ENCODE measurements at regions not wholly inside any gene's neighbourhood (a gene's known extent, or its start where the extent isn't known, plus 50 kb on each side); places are given as distances from the start of the nearest gene placed in this dataset.

- Histone ChIP-seq H3K9me3 (ENCODE audit: low read length) (no peaks in the 10 kb centered on the region), H3K36me3 (ENCODE audit: insufficient read depth, low read length) (no peaks in the 10 kb centered on the region), H3K27me3 (ENCODE audit: insufficient read depth, low read length) (no peaks in the 10 kb centered on the region), H2AFZ (ENCODE audit: low read depth, low read length) (no peak overlapping the region), H3K4me3 (ENCODE audit: low read length) (no peak overlapping the region), H3K4me1 (ENCODE audit: insufficient read depth, low read length) (peaks cover 7% of the 10 kb centered on the region)
Observed at GRCh38 chr17:70875729-70876310, 706.5 kb downstream of the KCNJ2 start.

GRCh38 chr17:70878879-70879278 lies 709.5 kb downstream of the KCNJ2 start:
- Histone ChIP-seq H3K4me1 (ENCODE audit: insufficient read depth, low read length) (no peaks in the 10 kb centered on the region), H3K27me3 (ENCODE audit: insufficient read depth, low read length) (no peaks in the 10 kb centered on the region), H3K36me3 (ENCODE audit: insufficient read depth, low read length) (no peaks in the 10 kb centered on the region), H3K9me3 (ENCODE audit: low read length) (no peaks in the 10 kb centered on the region), H3K4me3 (ENCODE audit: low read length) (no peak overlapping the region), H2AFZ (ENCODE audit: low read depth, low read length) (no peak overlapping the region)

- Histone ChIP-seq H3K36me3 (ENCODE audit: insufficient read depth, low read length) (no peaks in the 10 kb centered on the region), H3K27me3 (ENCODE audit: insufficient read depth, low read length) (no peaks in the 10 kb centered on the region), H3K9me3 (ENCODE audit: low read length) (no peaks in the 10 kb centered on the region), H3K4me1 (ENCODE audit: insufficient read depth, low read length) (no peaks in the 10 kb centered on the region), H2AFZ (ENCODE audit: low read depth, low read length) (no peak overlapping the region), H3K4me3 (ENCODE audit: low read length) (no peak overlapping the region)
Observed at GRCh38 chr17:70879401-70879800, 710.1 kb downstream of the KCNJ2 start.

GRCh38 chr17:70881093-70881492 lies 711.8 kb downstream of the KCNJ2 start:
- no peaks in the 10 kb centered on the region for H3K9me3 ChIP-seq (ENCODE audit: low read length)
- no peak overlapping the region for H3K4me3 ChIP-seq (ENCODE audit: low read length)
- H3K27me3 ChIP-seq (ENCODE audit: insufficient read depth, low read length): no peaks in the 10 kb centered on the region
- no peaks in the 10 kb centered on the region for H3K4me1 ChIP-seq (ENCODE audit: insufficient read depth, low read length)
- H2AFZ ChIP-seq (ENCODE audit: low read depth, low read length): no peak overlapping the region
- no peaks in the 10 kb centered on the region for H3K36me3 ChIP-seq (ENCODE audit: insufficient read depth, low read length)

- Histone ChIP-seq H3K4me1 (ENCODE audit: insufficient read depth, low read length) (no peaks in the 10 kb centered on the region), H3K4me3 (ENCODE audit: low read length) (no peak overlapping the region), H3K27me3 (ENCODE audit: insufficient read depth, low read length) (no peaks in the 10 kb centered on the region), H3K36me3 (ENCODE audit: insufficient read depth, low read length) (no peaks in the 10 kb centered on the region), H2AFZ (ENCODE audit: low read depth, low read length) (no peak overlapping the region), H3K9me3 (ENCODE audit: low read length) (no peaks in the 10 kb centered on the region)
Observed at GRCh38 chr17:70882504-70882903, 713.2 kb downstream of the KCNJ2 start.

- H2AFZ ChIP-seq (ENCODE audit: low read depth, low read length): no peak overlapping the region
Observed at GRCh38 chr17:70886648-70887047, 717.3 kb downstream of the KCNJ2 start.

GRCh38 chr17:70888324-70888723 lies 719.0 kb downstream of the KCNJ2 start:
- no peaks in the 10 kb centered on the region for H3K4me1 ChIP-seq (ENCODE audit: insufficient read depth, low read length)

More at GRCh38 chr17:70886648-70887047, 717.3 kb downstream of the KCNJ2 start:
- Histone ChIP-seq H3K4me1 (ENCODE audit: insufficient read depth, low read length) (no peaks in the 10 kb centered on the region), H3K4me3 (ENCODE audit: low read length) (no peak overlapping the region), H3K36me3 (ENCODE audit: insufficient read depth, low read length) (no peaks in the 10 kb centered on the region), H3K27me3 (ENCODE audit: insufficient read depth, low read length) (no peaks in the 10 kb centered on the region), H3K9me3 (ENCODE audit: low read length) (no peaks in the 10 kb centered on the region)

GRCh38 chr17:70891306-70891705 lies 722.0 kb downstream of the KCNJ2 start:
- H3K27me3 ChIP-seq (ENCODE audit: insufficient read depth, low read length): no peaks in the 10 kb centered on the region
- no peak overlapping the region for H2AFZ ChIP-seq (ENCODE audit: low read depth, low read length)
- H3K4me3 ChIP-seq (ENCODE audit: low read length): no peak overlapping the region
- no peaks in the 10 kb centered on the region for H3K9me3 ChIP-seq (ENCODE audit: low read length)
- no peaks in the 10 kb centered on the region for H3K36me3 ChIP-seq (ENCODE audit: insufficient read depth, low read length)
- H3K4me1 ChIP-seq (ENCODE audit: insufficient read depth, low read length): no peaks in the 10 kb centered on the region

More at GRCh38 chr17:70888324-70888723, 719.0 kb downstream of the KCNJ2 start:
- Histone ChIP-seq H3K9me3 (ENCODE audit: low read length) (no peaks in the 10 kb centered on the region), H3K36me3 (ENCODE audit: insufficient read depth, low read length) (no peaks in the 10 kb centered on the region), H2AFZ (ENCODE audit: low read depth, low read length) (no peak overlapping the region), H3K4me3 (ENCODE audit: low read length) (no peak overlapping the region), H3K27me3 (ENCODE audit: insufficient read depth, low read length) (no peaks in the 10 kb centered on the region)

GRCh38 chr17:70892527-70892926 lies 723.2 kb downstream of the KCNJ2 start:
- Histone ChIP-seq H3K9me3 (ENCODE audit: low read length) (no peaks in the 10 kb centered on the region), H3K36me3 (ENCODE audit: insufficient read depth, low read length) (no peaks in the 10 kb centered on the region), H3K4me1 (ENCODE audit: insufficient read depth, low read length) (peaks cover 2% of the 10 kb centered on the region), H2AFZ (ENCODE audit: low read depth, low read length) (no peak overlapping the region), H3K4me3 (ENCODE audit: low read length) (no peak overlapping the region), H3K27me3 (ENCODE audit: insufficient read depth, low read length) (no peaks in the 10 kb centered on the region)

- peaks cover 2% of the 10 kb centered on the region for H3K9me3 ChIP-seq (ENCODE audit: low read length)
- peak overlapping the region; percentile 62 for H2AFZ ChIP-seq (ENCODE audit: low read depth, low read length)
- peaks cover 5% of the 10 kb centered on the region for H3K4me1 ChIP-seq (ENCODE audit: insufficient read depth, low read length)
- H3K4me3 ChIP-seq (ENCODE audit: low read length): no peak overlapping the region
- no peaks in the 10 kb centered on the region for H3K36me3 ChIP-seq (ENCODE audit: insufficient read depth, low read length)
- H3K27me3 ChIP-seq (ENCODE audit: insufficient read depth, low read length): no peaks in the 10 kb centered on the region
Observed at GRCh38 chr17:70896843-70897242, 727.5 kb downstream of the KCNJ2 start.

GRCh38 chr17:70897446-70897845 lies 728.1 kb downstream of the KCNJ2 start:
- Histone ChIP-seq H3K4me1 (ENCODE audit: insufficient read depth, low read length) (peaks cover 5% of the 10 kb centered on the region), H2AFZ (ENCODE audit: low read depth, low read length) (peak overlapping the region; percentile 62), H3K27me3 (ENCODE audit: insufficient read depth, low read length) (no peaks in the 10 kb centered on the region), H3K36me3 (ENCODE audit: insufficient read depth, low read length) (no peaks in the 10 kb centered on the region), H3K9me3 (ENCODE audit: low read length) (peaks cover 3% of the 10 kb centered on the region), H3K4me3 (ENCODE audit: low read length) (no peak overlapping the region)

- no peaks in the 10 kb centered on the region for H3K36me3 ChIP-seq (ENCODE audit: insufficient read depth, low read length)
- H3K9me3 ChIP-seq (ENCODE audit: low read length): peaks cover 3% of the 10 kb centered on the region
- H3K4me1 ChIP-seq (ENCODE audit: insufficient read depth, low read length): peaks cover 11% of the 10 kb centered on the region
- H3K27me3 ChIP-seq (ENCODE audit: insufficient read depth, low read length): no peaks in the 10 kb centered on the region
- H2AFZ ChIP-seq (ENCODE audit: low read depth, low read length): no peak overlapping the region
- H3K4me3 ChIP-seq (ENCODE audit: low read length): no peak overlapping the region
Observed at GRCh38 chr17:70901870-70902269, 732.5 kb downstream of the KCNJ2 start.

- Histone ChIP-seq H3K36me3 (ENCODE audit: insufficient read depth, low read length) (no peaks in the 10 kb centered on the region), H3K9me3 (ENCODE audit: low read length) (peaks cover 3% of the 10 kb centered on the region), H3K4me1 (ENCODE audit: insufficient read depth, low read length) (peaks cover 15% of the 10 kb centered on the region), H2AFZ (ENCODE audit: low read depth, low read length) (no peak overlapping the region), H3K27me3 (ENCODE audit: insufficient read depth, low read length) (no peaks in the 10 kb centered on the region), H3K4me3 (ENCODE audit: low read length) (no peak overlapping the region)
Observed at GRCh38 chr17:70905796-70906195, 736.5 kb downstream of the KCNJ2 start.

- Histone ChIP-seq H2AFZ (ENCODE audit: low read depth, low read length) (no peak overlapping the region), H3K36me3 (ENCODE audit: insufficient read depth, low read length) (no peaks in the 10 kb centered on the region), H3K4me1 (ENCODE audit: insufficient read depth, low read length) (peaks cover 15% of the 10 kb centered on the region), H3K9me3 (ENCODE audit: low read length) (peaks cover under 1% of the 10 kb centered on the region), H3K4me3 (ENCODE audit: low read length) (no peak overlapping the region), H3K27me3 (ENCODE audit: insufficient read depth, low read length) (no peaks in the 10 kb centered on the region)
Observed at GRCh38 chr17:70906808-70907207, 737.5 kb downstream of the KCNJ2 start.
